H9 (cell line): ENCODE measurements at regions not wholly inside any gene's neighbourhood (a gene's known extent, or its start where the extent isn't known, plus 50 kb on each side); places are given as distances from the start of the nearest gene placed in this dataset.
A peak's percentile ranks its signal among the peaks of the same experiment; 100 is the strongest.

Source experiments
- DNase-seq: peaks from one replicate; pipeline ENCODE4 v3.0.0-alpha.2; 2017
- H2AFZ ChIP-seq: one replicate; pipeline ENCODE4 v1.6.1; 2013; ENCODE audit warnings: mild to moderate bottlenecking, low read length, control low read depth, moderate library complexity
- H2AK5ac ChIP-seq: 2 replicates; pipeline ENCODE4 v1.6.1; 2013; ENCODE audit warnings: low read length, control low read depth, mixed read lengths; ENCODE audit not compliant: insufficient read length
- H2BK120ac ChIP-seq: one replicate; pipeline ENCODE4 v1.6.1; 2013; ENCODE audit warnings: low read depth, mild to moderate bottlenecking, low read length, control low read depth, inconsistent platforms; ENCODE audit not compliant: poor library complexity, severe bottlenecking
- H2BK12ac ChIP-seq: 2 replicates; pipeline ENCODE4 v1.6.1; 2013; ENCODE audit warnings: low read length, control low read depth, mixed read lengths, low read depth; ENCODE audit not compliant: insufficient read length
- H2BK15ac ChIP-seq: 2 replicates; pipeline ENCODE4 v1.6.1; 2013; ENCODE audit warnings: low read depth, low read length, control low read depth
- H2BK20ac ChIP-seq: one replicate; pipeline ENCODE4 v1.6.1; 2013; ENCODE audit warnings: low read depth, mild to moderate bottlenecking, low read length, control low read depth, inconsistent platforms; ENCODE audit not compliant: poor library complexity, severe bottlenecking
- H2BK5ac ChIP-seq: 2 replicates; pipeline ENCODE4 v1.6.1; 2013; ENCODE audit warnings: low read length, control low read depth, mixed read lengths; ENCODE audit not compliant: insufficient read length
- H3K14ac ChIP-seq: 2 replicates; pipeline ENCODE4 v1.6.1; 2013; ENCODE audit warnings: low read length, control low read depth; ENCODE audit not compliant: insufficient read depth
- H3K18ac ChIP-seq: 2 replicates; pipeline ENCODE4 v1.6.1; 2013; ENCODE audit warnings: low read depth, mild to moderate bottlenecking, mixed read lengths, low read length, control low read depth; ENCODE audit not compliant: insufficient read length
- H3K23ac ChIP-seq: 2 replicates; pipeline ENCODE4 v1.6.1; 2013; ENCODE audit warnings: low read length, control low read depth, mixed read lengths, low read depth; ENCODE audit not compliant: insufficient read length
- H3K23me2 ChIP-seq: 2 replicates; pipeline ENCODE4 v1.6.1; 2013; ENCODE audit warnings: low read depth, mild to moderate bottlenecking, mixed read lengths, low read length, control low read depth; ENCODE audit not compliant: insufficient read length, poor library complexity, severe bottlenecking
- H3K27ac ChIP-seq: 2 replicates; pipeline ENCODE4 v1.5.1; 2013; ENCODE audit warnings: low read length, control low read depth, mixed read lengths, low read depth; ENCODE audit not compliant: insufficient read length
- H3K27me3 ChIP-seq: 2 replicates; pipeline ENCODE4 v1.6.1; 2013; ENCODE audit warnings: low read length, control low read depth, inconsistent platforms; ENCODE audit not compliant: insufficient read depth
- H3K4ac ChIP-seq: 2 replicates; pipeline ENCODE4 v1.6.1; 2013; ENCODE audit warnings: low read depth, mild to moderate bottlenecking, control low read depth, inconsistent platforms, low read length, moderate library complexity
- H3K4me1 ChIP-seq: 2 replicates; pipeline ENCODE4 v1.6.1; 2013; ENCODE audit warnings: low read length, control low read depth, inconsistent platforms; ENCODE audit not compliant: insufficient read depth
- H3K4me2 ChIP-seq: 2 replicates; pipeline ENCODE4 v1.6.1; 2013; ENCODE audit warnings: low read length, control low read depth, mixed read lengths; ENCODE audit not compliant: insufficient read length, insufficient read depth
- H3K56ac ChIP-seq: 2 replicates; pipeline ENCODE4 v1.6.1; 2013; ENCODE audit warnings: low read depth, mild to moderate bottlenecking, mixed read lengths, low read length, control low read depth; ENCODE audit not compliant: insufficient read length
- H3K79me1 ChIP-seq: 2 replicates; pipeline ENCODE4 v1.6.1; 2013; ENCODE audit warnings: low read depth, mild to moderate bottlenecking, moderate library complexity, low read length, control low read depth, inconsistent platforms; ENCODE audit not compliant: insufficient read depth, poor library complexity, severe bottlenecking
- H3K79me2 ChIP-seq: 2 replicates; pipeline ENCODE4 v1.6.1; 2013; ENCODE audit warnings: low read length, control low read depth, inconsistent platforms; ENCODE audit not compliant: insufficient read depth
- H3K9ac ChIP-seq: 2 replicates; pipeline ENCODE4 v1.6.1; 2013; ENCODE audit warnings: low read length, control low read depth, mixed read lengths; ENCODE audit not compliant: insufficient read length; ENCODE audit errors: extremely low read depth
- H3K9me3 ChIP-seq: one replicate; pipeline ENCODE4 v1.6.1; 2013; ENCODE audit warnings: low read depth, low read length, inconsistent platforms; ENCODE audit not compliant: control insufficient read depth
- H3T11ph ChIP-seq: one replicate; pipeline ENCODE4 v1.6.1; 2013; ENCODE audit warnings: mild to moderate bottlenecking, low read length, control low read depth, inconsistent platforms
- H4K20me1 ChIP-seq: one replicate; pipeline ENCODE4 v1.6.1; 2013; ENCODE audit not compliant: control insufficient read depth, insufficient read length, insufficient read depth
- H4K5ac ChIP-seq: 2 replicates; pipeline ENCODE4 v1.6.1; 2013; ENCODE audit warnings: low read depth, mild to moderate bottlenecking, mixed read lengths, low read length, control low read depth; ENCODE audit not compliant: insufficient read length
- H4K8ac ChIP-seq: replicated peaks from 2 replicates; pipeline ENCODE4 v1.6.1; 2013; ENCODE audit warnings: low read length, control low read depth, mixed read lengths, low read depth; ENCODE audit not compliant: insufficient read length
- H4K91ac ChIP-seq: 2 replicates; pipeline ENCODE4 v1.6.1; 2013; ENCODE audit warnings: low read depth, mild to moderate bottlenecking, moderate library complexity, mixed read lengths, low read length, control low read depth; ENCODE audit not compliant: insufficient read length
- H3K27ac Mint-ChIP-seq, 3 experiments: 2 replicates in 2 of 3; 3 replicates in 1 of 3; pipeline ENCODE4 v1.8.0; 2020 to 2021; ENCODE audit warnings: mixed read lengths in 3 of 3, mild to moderate bottlenecking in 1 of 3, moderate library complexity in 1 of 3
- H3K27me3 Mint-ChIP-seq: 2 replicates; pipeline ENCODE4 v1.8.0; 2021; ENCODE audit warnings: low read depth, mild to moderate bottlenecking, moderate library complexity, mixed read lengths
- H3K36me3 Mint-ChIP-seq, 3 experiments: 2 replicates in 2 of 3; 3 replicates in 1 of 3; pipeline ENCODE4 v1.8.0; 2020 to 2021; ENCODE audit warnings: low read depth in 3 of 3, mixed read lengths in 3 of 3; ENCODE audit not compliant: insufficient read depth in 1 of 3
- H3K4me1 Mint-ChIP-seq, 2 experiments: 2 replicates each; pipeline ENCODE4 v1.8.0; 2020; ENCODE audit warnings: mixed read lengths in 2 of 2
- H3K4me3 Mint-ChIP-seq, 2 experiments: 2 replicates in 1 of 2; 3 replicates in 1 of 2; pipeline ENCODE4 v1.8.0; 2020 to 2021; ENCODE audit warnings: mild to moderate bottlenecking in 2 of 2, mixed read lengths in 2 of 2, moderate library complexity in 1 of 2
- H3K9me3 Mint-ChIP-seq, 2 experiments: 2 replicates in 1 of 2; 3 replicates in 1 of 2; pipeline ENCODE4 v1.8.0; 2020; ENCODE audit warnings: mild to moderate bottlenecking in 2 of 2, mixed read lengths in 2 of 2, moderate library complexity in 1 of 2
- CTCF ChIP-seq: fragments of 200-600 bp; sonication (generic); conservative IDR thresholded peaks from 3 replicates; pipeline ENCODE4 v1.8.0; 2021; ENCODE audit warnings: antibody characterized with exemption, mild to moderate bottlenecking
- WGBS: extraction: QIAGEN DNeasy Blood & Tissue Kit; methylation state at CpG from one replicate; pipeline ENCODE4 v1.1.7; 2013; ENCODE audit warnings: missing lambda C conversion rate, low lambda C conversion rate, mixed read lengths; ENCODE audit not compliant: insufficient read length; ENCODE audit errors: extremely low coverage; 5-methylcytosine and 5-hydroxymethylcytosine counted together

GRCh38 chr2:198371921-198372543, 567.6 kb downstream of the PLCL1 start:
- Mint-ChIP-seq H3K4me3 (no peak overlapping the region), H3K4me1 (peaks cover 0 to 2% of the 10 kb centered on the region in 2 experiments; a peak in 2 of 4 replicates), H3K36me3 (no peaks in the 10 kb centered on the region), H3K27ac (peak overlapping the region in 1 of 3 experiments; percentile 70; a peak in 2 of 7 replicates), H3K27me3 (peaks cover 2% of the 10 kb centered on the region; the same call in 1 of the 2 replicates), H3K9me3 (no peaks in the 10 kb centered on the region)
- Histone ChIP-seq H3K4me1 (no peaks in the 10 kb centered on the region), H2AK5ac (no peak overlapping the region), H3K79me2 (no peaks in the 10 kb centered on the region), H3K9me3 (no peaks in the 10 kb centered on the region), H3K23ac (no peak overlapping the region), H3K4ac (no peak overlapping the region), H3K4me2 (no peak overlapping the region), H2AFZ (no peak overlapping the region), H3K27me3 (no peaks in the 10 kb centered on the region), H3K18ac (no peak overlapping the region), H2BK12ac (no peak overlapping the region), H3K14ac (no peak overlapping the region), H3K9ac (no peak overlapping the region), H4K5ac (no peak overlapping the region), H2BK5ac (no peak overlapping the region), H4K91ac (no peak overlapping the region), H2BK120ac (no peak overlapping the region), H3K27ac (no peak overlapping the region), H3K56ac (no peak overlapping the region), H3K23me2 (no peaks in the 10 kb centered on the region), H4K20me1 (no peaks in the 10 kb centered on the region), H2BK15ac (no peak overlapping the region), H4K8ac (no peak overlapping the region), H3T11ph (no peak overlapping the region), H2BK20ac (no peak overlapping the region), H3K79me1 (no peaks in the 10 kb centered on the region)
- no peak for TF ChIP-seq CTCF
- WGBS: no CpG with 5 or more reads among the region's 10 CpGs
- DNase-seq: no peak
